ENCODE measurements at regions not wholly inside any gene's neighbourhood (a gene's known extent, or its start where the extent isn't known, plus 50 kb on each side); places are given as distances from the start of the nearest gene placed in this dataset.

DNA sequence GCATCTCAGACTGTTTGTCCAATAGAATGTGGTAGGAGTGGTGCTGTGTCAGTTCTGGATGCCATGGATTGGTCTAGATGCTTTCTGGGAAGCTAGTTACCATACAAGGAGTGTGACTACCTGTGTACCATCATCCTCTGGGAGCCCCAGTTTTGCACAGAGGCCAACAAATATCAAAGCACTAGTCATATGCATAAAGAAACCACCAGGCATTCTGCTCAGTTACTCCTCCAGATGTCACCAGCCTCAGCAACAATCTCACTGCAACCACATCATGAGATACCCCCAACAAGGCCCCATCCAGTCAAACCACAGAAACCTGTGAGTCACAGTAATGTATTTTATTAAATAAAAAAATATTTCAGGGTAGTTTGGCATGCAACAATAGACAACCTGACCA lies 435.8 kb upstream of the CPEB2 start:
- no peak for ATAC-seq
- DNase-seq (ENCODE audit: low spot score): no peak
- Mint-ChIP-seq H3K4me1 (ENCODE audit: low read depth in 2 of 2) (no peaks in the 10 kb centered on the region), H3K4me3 (no peak overlapping the region), H3K9me3 (peaks cover 7% of the 10 kb centered on the region), H3K27me3 (no peaks in the 10 kb centered on the region), H3K27ac (no peak overlapping the region), H3K36me3 (no peaks in the 10 kb centered on the region)

GRCh38 chr4:14568351-14568750 lies 433.9 kb upstream of the CPEB2 start:
- Mint-ChIP-seq H3K9me3 (peaks cover 7% of the 10 kb centered on the region), H3K4me1 (ENCODE audit: low read depth in 2 of 2) (no peaks in the 10 kb centered on the region), H3K4me3 (no peak overlapping the region), H3K27ac (no peak overlapping the region), H3K27me3 (no peaks in the 10 kb centered on the region), H3K36me3 (no peaks in the 10 kb centered on the region)
- ATAC-seq (no peak), DNase-seq (ENCODE audit: low spot score) (no peak)

DNA sequence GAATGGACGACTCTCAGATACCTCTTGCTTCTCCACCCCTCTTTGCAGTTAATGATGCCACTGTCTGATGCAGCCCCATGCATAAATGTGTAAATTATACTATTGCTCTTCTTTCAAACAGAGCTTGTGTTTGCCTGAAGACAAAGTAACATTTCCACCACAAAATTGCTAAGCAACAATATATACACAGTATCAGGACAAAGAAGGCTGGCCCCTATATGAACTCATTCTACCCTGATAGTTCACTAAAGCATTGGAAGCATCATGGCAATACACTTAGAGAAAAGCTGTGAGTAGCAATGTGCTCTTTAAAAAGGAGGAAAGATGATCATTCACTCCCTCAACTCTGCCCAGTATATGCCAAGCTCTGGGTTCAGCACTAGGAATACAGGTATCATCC lies 427.0 kb upstream of the CPEB2 start:
- no peaks in the 10 kb centered on the region for H3K36me3 Mint-ChIP-seq
- no peak overlapping the region for H3K4me3 Mint-ChIP-seq
- DNase-seq (ENCODE audit: low spot score): no peak
- peaks cover 10% of the 10 kb centered on the region for H3K9me3 Mint-ChIP-seq
- no peak for ATAC-seq
- H3K27ac Mint-ChIP-seq: no peak overlapping the region
- no peaks in the 10 kb centered on the region for H3K4me1 Mint-ChIP-seq (ENCODE audit: low read depth in 2 of 2)
- H3K27me3 Mint-ChIP-seq: no peaks in the 10 kb centered on the region

GRCh38 chr4:14575919-14576318 lies 426.4 kb upstream of the CPEB2 start:
- Mint-ChIP-seq H3K4me1 (ENCODE audit: low read depth in 2 of 2) (no peaks in the 10 kb centered on the region), H3K36me3 (no peaks in the 10 kb centered on the region), H3K27me3 (no peaks in the 10 kb centered on the region), H3K4me3 (no peak overlapping the region), H3K9me3 (peaks cover 11% of the 10 kb centered on the region), H3K27ac (no peak overlapping the region)
- ATAC-seq: no peak
- no peak for DNase-seq (ENCODE audit: low spot score)

DNA sequence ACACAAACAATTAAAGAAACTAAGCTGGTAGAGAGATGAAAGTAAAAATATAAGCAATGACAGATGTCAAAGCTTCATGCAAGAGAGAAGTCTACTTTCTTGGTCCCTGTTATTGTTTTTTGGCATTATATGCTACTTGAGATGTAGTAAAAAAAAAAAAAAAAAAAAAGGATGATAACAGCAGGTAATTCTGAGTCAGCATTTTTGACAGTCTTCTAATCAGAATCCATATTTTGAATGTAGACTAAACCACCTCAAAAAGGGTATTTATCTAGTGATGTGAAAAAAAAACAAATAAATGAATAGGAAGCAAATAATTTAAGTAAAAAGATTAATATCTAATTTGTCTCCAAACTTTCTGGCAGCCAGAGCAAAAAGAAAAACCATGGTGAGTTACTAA lies 422.2 kb upstream of the CPEB2 start:
- Mint-ChIP-seq H3K27me3 (no peaks in the 10 kb centered on the region), H3K9me3 (peaks cover 13% of the 10 kb centered on the region), H3K27ac (no peak overlapping the region), H3K4me1 (ENCODE audit: low read depth in 2 of 2) (no peaks in the 10 kb centered on the region), H3K36me3 (no peaks in the 10 kb centered on the region), H3K4me3 (no peak overlapping the region)
- DNase-seq (ENCODE audit: low spot score): no peak
- no peak for ATAC-seq

- ATAC-seq: no peak
- Mint-ChIP-seq H3K4me1 (ENCODE audit: low read depth in 2 of 2) (no peaks in the 10 kb centered on the region), H3K9me3 (peaks cover 7% of the 10 kb centered on the region)
Observed at GRCh38 chr4:14581741-14582140, 420.5 kb upstream of the CPEB2 start.

DNA sequence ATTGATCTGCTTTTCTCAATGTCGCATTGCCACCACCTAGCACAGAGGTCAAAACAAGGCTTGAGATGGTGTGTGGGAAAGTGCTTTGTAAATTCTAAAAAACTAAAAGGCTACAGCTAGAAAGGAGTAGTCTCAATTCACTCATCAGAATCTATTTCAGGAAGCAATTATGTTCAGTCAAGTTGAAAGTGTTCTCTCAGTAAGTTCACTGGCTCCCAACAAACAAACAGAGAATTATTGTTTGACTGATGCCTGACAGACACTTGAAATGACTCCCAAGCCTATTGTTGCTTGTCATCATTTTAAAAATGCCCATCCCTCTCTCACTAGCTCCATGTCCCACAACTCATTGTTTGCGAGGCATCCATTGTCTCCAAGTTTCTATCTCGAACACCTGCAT lies 419.6 kb upstream of the CPEB2 start:
- no peak overlapping the region for H3K27ac Mint-ChIP-seq
- no peaks in the 10 kb centered on the region for H3K4me1 Mint-ChIP-seq (ENCODE audit: low read depth in 2 of 2)
- ATAC-seq (no peak), DNase-seq (ENCODE audit: low spot score) (no peak)
- H3K27me3 Mint-ChIP-seq: no peaks in the 10 kb centered on the region
- peaks cover 7% of the 10 kb centered on the region for H3K9me3 Mint-ChIP-seq
- no peaks in the 10 kb centered on the region for H3K36me3 Mint-ChIP-seq
- H3K4me3 Mint-ChIP-seq: no peak overlapping the region

More at GRCh38 chr4:14581741-14582140, 420.5 kb upstream of the CPEB2 start:
- Mint-ChIP-seq H3K27ac (no peak overlapping the region), H3K36me3 (no peaks in the 10 kb centered on the region), H3K27me3 (no peaks in the 10 kb centered on the region), H3K4me3 (no peak overlapping the region)
- DNase-seq (ENCODE audit: low spot score): no peak

GRCh38 chr4:14583331-14583730 lies 418.9 kb upstream of the CPEB2 start:
- Mint-ChIP-seq H3K27me3 (no peaks in the 10 kb centered on the region), H3K4me1 (ENCODE audit: low read depth in 2 of 2) (no peaks in the 10 kb centered on the region), H3K4me3 (no peak overlapping the region), H3K9me3 (peaks cover 7% of the 10 kb centered on the region), H3K27ac (no peak overlapping the region), H3K36me3 (no peaks in the 10 kb centered on the region)
- ATAC-seq (no peak), DNase-seq (ENCODE audit: low spot score) (no peak)

- Mint-ChIP-seq H3K27me3 (no peaks in the 10 kb centered on the region), H3K9me3 (peaks cover 7% of the 10 kb centered on the region), H3K27ac (no peak overlapping the region), H3K4me1 (ENCODE audit: low read depth in 2 of 2) (no peaks in the 10 kb centered on the region), H3K36me3 (no peaks in the 10 kb centered on the region), H3K4me3 (no peak overlapping the region)
- DNase-seq (ENCODE audit: low spot score) (no peak), ATAC-seq (no peak)
Observed at GRCh38 chr4:14583752-14584151, 418.5 kb upstream of the CPEB2 start.

- DNase-seq (ENCODE audit: low spot score) (no peak), ATAC-seq (no peak)
- H3K9me3 Mint-ChIP-seq: peaks cover 7% of the 10 kb centered on the region
- no peaks in the 10 kb centered on the region for H3K4me1 Mint-ChIP-seq (ENCODE audit: low read depth in 2 of 2)
- H3K4me3 Mint-ChIP-seq: no peak overlapping the region
- H3K27ac Mint-ChIP-seq: no peak overlapping the region
- H3K27me3 Mint-ChIP-seq: no peaks in the 10 kb centered on the region
- H3K36me3 Mint-ChIP-seq: no peaks in the 10 kb centered on the region
Observed at GRCh38 chr4:14592950-14593349, 409.3 kb upstream of the CPEB2 start.

- no peaks in the 10 kb centered on the region for H3K27me3 Mint-ChIP-seq
- no peak overlapping the region for H3K4me3 Mint-ChIP-seq
- no peak overlapping the region for H3K27ac Mint-ChIP-seq
- no peaks in the 10 kb centered on the region for H3K36me3 Mint-ChIP-seq
- no peaks in the 10 kb centered on the region for H3K4me1 Mint-ChIP-seq (ENCODE audit: low read depth in 2 of 2)
- ATAC-seq: no peak
- H3K9me3 Mint-ChIP-seq: peaks cover 9% of the 10 kb centered on the region
- DNase-seq (ENCODE audit: low spot score): no peak
Observed at GRCh38 chr4:14596028-14596427, 406.3 kb upstream of the CPEB2 start.

- Mint-ChIP-seq H3K4me3 (no peak overlapping the region), H3K36me3 (no peaks in the 10 kb centered on the region), H3K4me1 (ENCODE audit: low read depth in 2 of 2) (no peaks in the 10 kb centered on the region), H3K27me3 (no peaks in the 10 kb centered on the region), H3K27ac (no peak overlapping the region), H3K9me3 (peaks cover 10% of the 10 kb centered on the region)
- DNase-seq (ENCODE audit: low spot score) (no peak), ATAC-seq (no peak)
Observed at GRCh38 chr4:14596437-14596836, 405.8 kb upstream of the CPEB2 start.

DNA sequence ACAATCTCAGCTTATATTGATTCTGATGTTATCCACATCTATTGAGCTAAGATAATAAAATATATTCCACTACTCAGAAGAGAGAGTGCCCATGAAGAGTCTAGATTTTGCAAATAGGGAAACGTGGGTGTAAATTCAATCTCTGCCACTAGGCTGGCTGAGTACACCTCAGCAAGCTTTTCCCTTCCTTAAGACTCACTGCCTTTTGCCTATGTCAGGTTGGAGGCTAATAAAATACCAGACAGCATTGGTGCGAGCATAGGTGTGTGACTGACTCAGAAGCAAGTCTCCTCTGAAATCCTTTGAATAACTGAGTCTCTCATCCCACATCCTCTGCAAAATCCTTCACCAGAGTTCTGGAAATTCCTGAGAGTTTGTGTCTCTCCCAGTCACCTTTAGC lies 405.4 kb upstream of the CPEB2 start:
- Mint-ChIP-seq H3K27me3 (no peaks in the 10 kb centered on the region), H3K36me3 (no peaks in the 10 kb centered on the region), H3K4me1 (ENCODE audit: low read depth in 2 of 2) (no peaks in the 10 kb centered on the region), H3K9me3 (peaks cover 10% of the 10 kb centered on the region), H3K27ac (no peak overlapping the region), H3K4me3 (no peak overlapping the region)
- ATAC-seq (no peak), DNase-seq (ENCODE audit: low spot score) (no peak)

- no peaks in the 10 kb centered on the region for H3K36me3 Mint-ChIP-seq
- DNase-seq (ENCODE audit: low spot score): no peak
- H3K4me3 Mint-ChIP-seq: no peak overlapping the region
- H3K4me1 Mint-ChIP-seq (ENCODE audit: low read depth in 2 of 2): no peaks in the 10 kb centered on the region
- H3K9me3 Mint-ChIP-seq: peaks cover 3% of the 10 kb centered on the region
- no peak for ATAC-seq
- H3K27ac Mint-ChIP-seq: no peak overlapping the region
- no peaks in the 10 kb centered on the region for H3K27me3 Mint-ChIP-seq
Observed at GRCh38 chr4:14602206-14602605, 400.1 kb upstream of the CPEB2 start.

DNA sequence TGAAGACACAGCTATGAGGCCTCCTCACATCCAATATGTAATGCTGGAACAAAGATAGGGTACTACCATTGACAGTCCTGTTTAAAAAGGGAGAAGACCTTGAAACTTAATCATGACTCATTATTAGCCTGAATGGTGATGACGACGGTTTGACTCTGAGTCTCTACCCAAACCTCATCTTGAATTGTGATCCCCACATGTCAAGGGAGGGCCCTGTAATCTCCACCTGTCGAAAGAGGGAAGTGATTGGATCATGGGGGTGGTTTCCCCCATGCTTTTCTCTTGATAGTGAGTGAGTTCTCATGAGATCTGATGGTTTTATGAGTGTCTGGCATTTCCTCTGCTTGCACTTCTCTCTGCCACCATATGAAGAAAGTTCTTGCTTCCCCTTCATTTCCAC lies 395.3 kb upstream of the CPEB2 start:
- Mint-ChIP-seq H3K36me3 (no peaks in the 10 kb centered on the region), H3K4me1 (ENCODE audit: low read depth in 2 of 2) (no peaks in the 10 kb centered on the region), H3K27me3 (no peaks in the 10 kb centered on the region), H3K27ac (no peak overlapping the region), H3K9me3 (peaks cover 3% of the 10 kb centered on the region), H3K4me3 (no peak overlapping the region)
- ATAC-seq (no peak), DNase-seq (ENCODE audit: low spot score) (no peak)
